Progenitor cell of endocrine pancreas (in vitro differentiated cells): ENCODE measurements at regions not wholly inside any gene's neighbourhood (a gene's known extent, or its start where the extent isn't known, plus 50 kb on each side); places are given as distances from the start of the nearest gene placed in this dataset.
A peak's percentile ranks its signal among the peaks of the same experiment; 100 is the strongest.

ENCODE experiments used
- DNase-seq: peaks from one replicate; pipeline ENCODE4 v3.0.0; 2021; ENCODE audit warnings: low spot score; ENCODE audit not compliant: unreplicated experiment
- H3K27ac Mint-ChIP-seq: 2 replicates; pipeline ENCODE4 v1.8.0; 2021; ENCODE audit warnings: mild to moderate bottlenecking, moderate library complexity, mixed read lengths
- H3K27me3 Mint-ChIP-seq: 2 replicates; pipeline ENCODE4 v1.8.0; 2021; ENCODE audit warnings: mixed read lengths
- H3K36me3 Mint-ChIP-seq: 2 replicates; pipeline ENCODE4 v1.8.0; 2022; ENCODE audit warnings: mixed read lengths; ENCODE audit not compliant: insufficient read depth
- H3K4me1 Mint-ChIP-seq: 2 replicates; pipeline ENCODE4 v1.8.0; 2021; ENCODE audit warnings: low read depth, mixed read lengths
- H3K4me3 Mint-ChIP-seq: 2 replicates; pipeline ENCODE4 v1.8.0; 2021; ENCODE audit warnings: low read depth, mild to moderate bottlenecking, moderate library complexity, mixed read lengths
- H3K9me3 Mint-ChIP-seq: 2 replicates; pipeline ENCODE4 v1.8.0; 2021; ENCODE audit warnings: low read depth, mixed read lengths
- TF ChIP-seq, protein P1 (sequence below): fragments of 200-600 bp; sonication (generic); IDR thresholded peaks from one replicate; pipeline ENCODE4 v1.5.0; 2021; ENCODE audit warnings: antibody characterized with exemption, mild to moderate bottlenecking; ENCODE audit not compliant: unreplicated experiment

DNA sequence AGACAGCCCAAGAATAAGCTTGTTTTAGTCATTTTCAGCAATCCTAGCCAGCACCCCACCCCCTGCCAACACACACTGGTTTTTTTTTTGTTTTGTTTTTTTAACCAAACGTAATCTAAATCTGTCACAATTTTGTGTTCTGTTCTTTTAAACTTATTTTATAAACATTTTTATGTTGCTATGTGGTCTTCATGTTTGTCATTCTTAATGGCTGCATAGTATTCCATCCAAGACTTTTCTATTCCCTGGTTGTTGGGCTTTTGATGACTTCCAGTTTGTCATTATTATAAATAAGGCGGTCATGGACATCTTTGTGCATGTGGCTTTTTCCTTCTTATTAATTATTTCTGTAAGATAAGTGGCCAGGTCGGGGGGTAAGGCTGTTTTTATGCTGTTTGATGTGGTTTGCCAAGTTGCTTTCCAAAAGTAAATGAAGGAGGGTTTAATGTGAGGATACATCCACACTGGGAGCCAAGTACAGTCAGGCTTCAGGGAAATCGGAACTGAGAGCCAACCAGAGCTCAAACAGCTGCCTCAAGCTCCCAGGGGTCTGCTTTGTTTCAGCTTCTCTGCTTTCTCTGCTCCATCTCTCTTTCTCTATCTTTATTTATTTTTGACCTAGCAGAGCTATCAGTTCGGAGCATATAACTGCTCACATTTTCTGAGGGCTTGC is 125.8 kb downstream of the VEGFA start:
- no peak overlapping the region for H3K27ac Mint-ChIP-seq
- no peaks in the 10 kb centered on the region for H3K36me3 Mint-ChIP-seq
- DNase-seq: no peak
- TF ChIP-seq, protein P1, sequence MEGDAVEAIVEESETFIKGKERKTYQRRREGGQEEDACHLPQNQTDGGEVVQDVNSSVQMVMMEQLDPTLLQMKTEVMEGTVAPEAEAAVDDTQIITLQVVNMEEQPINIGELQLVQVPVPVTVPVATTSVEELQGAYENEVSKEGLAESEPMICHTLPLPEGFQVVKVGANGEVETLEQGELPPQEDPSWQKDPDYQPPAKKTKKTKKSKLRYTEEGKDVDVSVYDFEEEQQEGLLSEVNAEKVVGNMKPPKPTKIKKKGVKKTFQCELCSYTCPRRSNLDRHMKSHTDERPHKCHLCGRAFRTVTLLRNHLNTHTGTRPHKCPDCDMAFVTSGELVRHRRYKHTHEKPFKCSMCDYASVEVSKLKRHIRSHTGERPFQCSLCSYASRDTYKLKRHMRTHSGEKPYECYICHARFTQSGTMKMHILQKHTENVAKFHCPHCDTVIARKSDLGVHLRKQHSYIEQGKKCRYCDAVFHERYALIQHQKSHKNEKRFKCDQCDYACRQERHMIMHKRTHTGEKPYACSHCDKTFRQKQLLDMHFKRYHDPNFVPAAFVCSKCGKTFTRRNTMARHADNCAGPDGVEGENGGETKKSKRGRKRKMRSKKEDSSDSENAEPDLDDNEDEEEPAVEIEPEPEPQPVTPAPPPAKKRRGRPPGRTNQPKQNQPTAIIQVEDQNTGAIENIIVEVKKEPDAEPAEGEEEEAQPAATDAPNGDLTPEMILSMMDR: no peak
- H3K4me3 Mint-ChIP-seq: no peak overlapping the region
- peaks cover 9% of the 10 kb centered on the region for H3K27me3 Mint-ChIP-seq
- peaks cover 10% of the 10 kb centered on the region for H3K4me1 Mint-ChIP-seq
- H3K9me3 Mint-ChIP-seq: no peaks in the 10 kb centered on the region

DNA sequence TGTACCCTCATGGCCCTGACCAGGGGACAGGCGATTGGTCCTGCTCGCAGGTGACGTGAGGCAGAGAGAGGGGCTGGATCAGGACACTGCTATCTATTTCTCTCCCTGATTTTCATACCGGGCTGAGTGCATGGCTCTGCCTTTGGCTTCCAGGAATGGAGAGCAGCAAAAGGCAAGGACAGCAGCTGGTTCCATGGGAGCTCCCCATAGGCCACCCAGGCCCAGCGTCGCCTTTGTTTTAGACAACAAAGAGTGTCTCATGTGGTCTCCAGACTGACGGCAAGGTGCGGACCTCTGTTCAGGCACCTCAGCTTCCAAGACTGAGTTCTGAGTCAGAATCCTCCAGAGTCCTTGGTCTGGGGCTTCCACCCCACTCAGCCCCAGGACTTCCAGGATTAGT is 123.1 kb downstream of the VEGFA start:
- no peak overlapping the region for H3K4me3 Mint-ChIP-seq
- no peaks in the 10 kb centered on the region for H3K36me3 Mint-ChIP-seq
- TF ChIP-seq, protein P1: no peak
- H3K9me3 Mint-ChIP-seq: no peaks in the 10 kb centered on the region
- peaks cover 8% of the 10 kb centered on the region for H3K4me1 Mint-ChIP-seq
- no peak overlapping the region for H3K27ac Mint-ChIP-seq
- peaks cover 12% of the 10 kb centered on the region for H3K27me3 Mint-ChIP-seq
- no peak for DNase-seq

DNA sequence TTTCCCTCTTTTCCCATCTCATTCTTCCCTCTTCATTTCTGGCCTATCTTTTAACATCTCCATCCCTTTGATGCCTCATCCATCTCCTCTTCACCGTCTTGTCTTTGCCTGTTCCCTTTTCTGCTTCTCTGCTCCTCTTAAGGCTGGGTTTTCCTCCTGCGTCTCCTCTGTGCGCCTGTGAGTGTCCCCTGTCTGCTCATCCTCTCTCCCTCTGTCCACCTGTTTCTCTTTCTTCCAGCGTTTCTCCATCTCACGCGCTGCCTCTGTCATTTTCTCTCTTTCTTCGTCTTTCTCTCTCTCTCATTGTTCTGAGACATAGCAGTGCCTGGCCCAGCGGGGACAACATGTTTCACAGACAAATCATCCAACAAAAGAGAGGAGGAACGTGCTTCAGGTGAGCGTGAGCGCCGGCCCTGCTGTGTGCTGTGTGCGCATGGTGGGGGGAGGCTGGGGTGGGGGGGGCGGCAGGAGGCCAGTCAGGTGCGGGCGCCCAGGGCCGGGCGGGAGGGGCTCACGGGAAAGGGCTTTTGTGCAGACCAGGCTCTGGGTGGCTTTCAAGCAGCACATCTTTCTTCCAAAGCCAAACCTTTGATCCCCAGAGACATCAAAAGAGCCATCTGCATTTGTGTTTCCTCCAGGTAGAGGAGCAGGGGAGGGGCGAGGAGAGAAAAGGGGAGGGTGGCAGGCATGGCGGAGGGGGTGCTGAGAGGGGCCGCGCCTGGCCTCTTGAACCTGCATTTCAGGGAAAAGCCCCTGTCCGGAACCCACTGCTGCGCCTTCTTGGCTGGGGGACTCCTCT is 121.3 kb downstream of the VEGFA start:
- H3K4me1 Mint-ChIP-seq: peaks cover 8% of the 10 kb centered on the region
- TF ChIP-seq, protein P1: no peak
- H3K27ac Mint-ChIP-seq: peak overlapping the region; percentile 71
- no peak overlapping the region for H3K4me3 Mint-ChIP-seq
- no peaks in the 10 kb centered on the region for H3K36me3 Mint-ChIP-seq
- peaks cover 12% of the 10 kb centered on the region for H3K27me3 Mint-ChIP-seq
- no peak for DNase-seq
- H3K9me3 Mint-ChIP-seq: no peaks in the 10 kb centered on the region

DNA sequence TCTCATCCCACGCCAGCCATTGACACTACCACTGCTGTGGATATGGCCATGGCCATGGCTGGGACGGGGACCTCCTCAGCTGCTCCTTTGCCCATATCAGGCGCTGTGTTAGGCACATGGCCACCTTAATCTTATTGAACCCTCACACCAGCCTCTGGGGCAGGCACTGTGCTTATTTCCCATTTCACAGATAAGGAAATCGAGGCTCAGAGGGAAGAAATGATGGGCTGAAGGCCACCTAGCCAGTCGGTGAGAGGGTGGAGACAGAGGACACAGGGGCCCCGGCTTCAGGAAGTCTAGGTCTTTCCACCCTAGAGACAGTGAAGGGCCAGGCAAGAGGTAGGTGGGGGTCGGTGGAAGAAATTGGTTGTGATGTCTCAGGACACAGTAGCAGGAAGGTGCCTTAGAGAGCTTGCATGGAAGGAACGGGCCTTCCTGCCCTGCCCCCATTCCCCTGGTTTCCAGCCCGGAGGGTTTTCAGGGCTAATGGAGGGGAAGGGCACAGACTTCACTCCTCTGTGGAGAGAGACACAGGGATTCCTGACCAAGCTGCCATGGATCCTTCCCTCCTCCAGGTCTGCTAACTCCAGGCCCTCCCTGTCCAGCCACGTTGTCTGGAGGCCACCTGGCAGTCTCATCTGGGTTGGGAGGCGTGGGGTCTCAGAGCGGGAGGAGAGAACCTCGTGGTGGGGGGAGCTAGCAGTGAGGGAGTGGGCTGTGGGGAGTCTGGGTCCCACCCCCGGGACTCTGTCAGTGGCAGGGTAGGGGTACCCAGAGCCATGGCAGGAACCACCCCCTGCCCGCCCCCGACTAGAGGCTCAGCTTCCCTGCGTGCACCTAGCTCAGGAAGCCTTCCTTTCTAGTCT is 120.4 kb downstream of the VEGFA start:
- DNase-seq: no peak
- Mint-ChIP-seq H3K4me1 (peaks cover 8% of the 10 kb centered on the region), H3K9me3 (no peaks in the 10 kb centered on the region), H3K27me3 (peaks cover 12% of the 10 kb centered on the region), H3K36me3 (no peaks in the 10 kb centered on the region), H3K4me3 (no peak overlapping the region), H3K27ac (peak overlapping the region; percentile 20)
- TF ChIP-seq, protein P1: no peak
